ENCODE measurements at regions not wholly inside any gene's neighbourhood (a gene's known extent, or its start where the extent isn't known, plus 50 kb on each side); places are given as distances from the start of the nearest gene placed in this dataset.

DNA sequence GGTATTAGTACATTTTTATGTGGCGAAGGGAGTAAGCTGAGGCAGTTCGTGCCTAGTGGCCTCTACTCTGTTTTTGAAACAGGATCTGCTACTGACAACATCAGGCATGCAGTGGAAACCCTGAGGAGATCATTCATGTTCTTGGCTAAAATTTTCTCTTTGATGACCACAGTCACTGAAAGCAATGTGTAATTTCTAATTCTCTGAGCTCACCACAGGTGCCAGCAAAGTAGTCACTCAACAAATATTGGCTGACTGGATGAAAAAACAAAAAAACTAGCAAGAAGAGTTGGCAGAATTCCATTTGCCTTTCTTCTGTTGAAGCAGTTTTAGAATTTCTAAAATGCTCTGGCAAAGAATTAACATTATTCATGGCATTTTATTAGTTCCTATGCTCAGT, 176.5 kb upstream of the KCTD7 start:
- no TSS peak for BruUV-seq (replicated peaks)
- no peak overlapping the region for H3K9ac ChIP-seq (replicated peaks; ENCODE audit: extremely low read depth, insufficient read depth, low read length)
- dilution Hi-C loops (cut with MboI; ENCODE audit: extremely low pct_ligation_motif_present, low sequenced_read_pairs) = no loop called here
- no peak for TF ChIP-seq CTCF (IDR thresholded peaks at IDR 0.05; ENCODE audit: extremely low read depth in 1 of 2, insufficient read depth in 1 of 2, low read depth in 1 of 2, low read length in 2 of 2)
- no peak for TF ChIP-seq JUN (IDR thresholded peaks at IDR 0.05; ENCODE audit: borderline replicate concordance, insufficient read depth, insufficient read length, low read depth)
- TF ChIP-seq POLR2A (IDR thresholded peaks at IDR 0.05; ENCODE audit: low read depth, low read length) = no peak
- no peak for TF ChIP-seq MAX (IDR thresholded peaks at IDR 0.05; ENCODE audit: insufficient read depth, insufficient read length)
- TF ChIP-seq MYC (IDR thresholded peaks at IDR 0.05; ENCODE audit: low read depth, low read length) = no peak
- TF ChIP-seq EZH2 (IDR thresholded peaks at IDR 0.05; ENCODE audit: borderline replicate concordance, low read depth, low read length, severe bottlenecking) = no peak
- no peak for TF ChIP-seq FOS (IDR thresholded peaks at IDR 0.05; ENCODE audit: borderline replicate concordance, insufficient read depth, low read length)
- TF ChIP-seq GATA2 (IDR thresholded peaks at IDR 0.05; ENCODE audit: insufficient read depth, insufficient read length, low read depth, low read length) = no peak
- no peak for TF ChIP-seq POLR2AphosphoS5 (IDR thresholded peaks at IDR 0.05; ENCODE audit: insufficient read depth, low read depth, low read length)
- H3K4me2 ChIP-seq (ENCODE audit: insufficient read depth, low read length) = no peak overlapping the region
- H3K27me3 ChIP-seq (ENCODE audit: control insufficient read depth in 2 of 2, insufficient read depth in 2 of 2, low read length in 2 of 2) = no peaks in the 10 kb centered on the region
- no peaks in the 10 kb centered on the region for H3K36me3 ChIP-seq (ENCODE audit: control insufficient read depth in 2 of 2, extremely low read depth in 1 of 2, insufficient read depth in 2 of 2, low read length in 2 of 2)
- H3K4me1 ChIP-seq (ENCODE audit: control insufficient read depth, extremely low read depth, insufficient read depth, low read length) = no peaks in the 10 kb centered on the region
- no peaks in the 10 kb centered on the region for H3K9me1 ChIP-seq (replicated peaks; ENCODE audit: control insufficient read depth, extremely low read depth, insufficient read depth, low read length)
- DNase-seq (ENCODE audit: low read depth, low spot score) (no peak), FAIRE-seq (no peak)
- intact Hi-C loops (cut with micrococcal nuclease) = no loop called here
- H3K9me3 ChIP-seq (replicated peaks; ENCODE audit: control insufficient read depth, insufficient read depth, low read length) = no peaks in the 10 kb centered on the region
- H3K79me2 ChIP-seq (ENCODE audit: control insufficient read depth, insufficient read depth, low read length) = no peaks in the 10 kb centered on the region
- H2AFZ ChIP-seq (ENCODE audit: low read depth, low read length) = no peak overlapping the region
- ChIA-PET CTCF (interaction anchor here (0.9 kb wide), 1 partner anchor 39 kb away, joined by 3 read pairs; no protein-coding TSS in a partner anchor), POLR2A (no interaction called here)
- no peaks in the 10 kb centered on the region for H4K20me1 ChIP-seq (replicated peaks; ENCODE audit: control insufficient read depth, extremely low read depth, insufficient read depth, low read length)
- no peak overlapping the region for H3K4me3 ChIP-seq (replicated peaks in 1 of 3; ENCODE audit: insufficient read depth in 1 of 3, low read depth in 1 of 3, low read length in 3 of 3)
- no peak overlapping the region for H3K27ac ChIP-seq (ENCODE audit: insufficient read depth, low read depth, low read length)
